ENCODE measurements at regions not wholly inside any gene's neighbourhood (a gene's known extent, or its start where the extent isn't known, plus 50 kb on each side); places are given as distances from the start of the nearest gene placed in this dataset.

GRCh38 chr1:83619170-83619896 is 379.6 kb downstream of the TTLL7 start:
- Histone ChIP-seq H3K4me3 (ENCODE audit: low read length) (no peak overlapping the region), H3K27ac (ENCODE audit: low read depth in 1 of 2, low read length in 2 of 2) (no peak overlapping the region), H3K36me3 (ENCODE audit: insufficient read depth, low read length) (no peaks in the 10 kb centered on the region), H3K27me3 (ENCODE audit: control insufficient read depth in 1 of 2, insufficient read depth in 2 of 2, low read length in 2 of 2) (no peaks in the 10 kb centered on the region), H3K9me3 (ENCODE audit: control insufficient read depth in 1 of 2, insufficient read depth in 1 of 2, low read length in 2 of 2) (no peaks in the 10 kb centered on the region), H3K4me1 (ENCODE audit: insufficient read depth, low read length) (no peaks in the 10 kb centered on the region)
- Mint-ChIP-seq H3K4me1 (ENCODE audit: low read depth) (no peaks in the 10 kb centered on the region), H3K27ac (no peak overlapping the region), H3K27me3 (no peaks in the 10 kb centered on the region), H3K9me3 (no peaks in the 10 kb centered on the region), H3K36me3 (ENCODE audit: low read depth) (no peaks in the 10 kb centered on the region), H3K4me3 (no peak overlapping the region)
- DNase-seq (no peak), ATAC-seq (ENCODE audit: poor library complexity) (no peak)
- CTCF ChIA-PET, result no interaction called here
- intact Hi-C loops (cut with DNase I, micrococcal nuclease), result no loop called here
- POLR2A ChIA-PET, result no interaction called here
- TF ChIP-seq, protein P1, sequence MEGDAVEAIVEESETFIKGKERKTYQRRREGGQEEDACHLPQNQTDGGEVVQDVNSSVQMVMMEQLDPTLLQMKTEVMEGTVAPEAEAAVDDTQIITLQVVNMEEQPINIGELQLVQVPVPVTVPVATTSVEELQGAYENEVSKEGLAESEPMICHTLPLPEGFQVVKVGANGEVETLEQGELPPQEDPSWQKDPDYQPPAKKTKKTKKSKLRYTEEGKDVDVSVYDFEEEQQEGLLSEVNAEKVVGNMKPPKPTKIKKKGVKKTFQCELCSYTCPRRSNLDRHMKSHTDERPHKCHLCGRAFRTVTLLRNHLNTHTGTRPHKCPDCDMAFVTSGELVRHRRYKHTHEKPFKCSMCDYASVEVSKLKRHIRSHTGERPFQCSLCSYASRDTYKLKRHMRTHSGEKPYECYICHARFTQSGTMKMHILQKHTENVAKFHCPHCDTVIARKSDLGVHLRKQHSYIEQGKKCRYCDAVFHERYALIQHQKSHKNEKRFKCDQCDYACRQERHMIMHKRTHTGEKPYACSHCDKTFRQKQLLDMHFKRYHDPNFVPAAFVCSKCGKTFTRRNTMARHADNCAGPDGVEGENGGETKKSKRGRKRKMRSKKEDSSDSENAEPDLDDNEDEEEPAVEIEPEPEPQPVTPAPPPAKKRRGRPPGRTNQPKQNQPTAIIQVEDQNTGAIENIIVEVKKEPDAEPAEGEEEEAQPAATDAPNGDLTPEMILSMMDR (IDR thresholded peaks at IDR 0.05), result no peak

- POLR2A ChIA-PET, result no interaction called here
- no peaks in the 10 kb centered on the region for H3K27me3 ChIP-seq (ENCODE audit: control insufficient read depth in 1 of 2, insufficient read depth in 2 of 2, low read length in 2 of 2)
- intact Hi-C loops (cut with DNase I, micrococcal nuclease), result no loop called here
Measured at GRCh38 chr1:83617883-83618282, 381.0 kb downstream of the TTLL7 start.

DNA sequence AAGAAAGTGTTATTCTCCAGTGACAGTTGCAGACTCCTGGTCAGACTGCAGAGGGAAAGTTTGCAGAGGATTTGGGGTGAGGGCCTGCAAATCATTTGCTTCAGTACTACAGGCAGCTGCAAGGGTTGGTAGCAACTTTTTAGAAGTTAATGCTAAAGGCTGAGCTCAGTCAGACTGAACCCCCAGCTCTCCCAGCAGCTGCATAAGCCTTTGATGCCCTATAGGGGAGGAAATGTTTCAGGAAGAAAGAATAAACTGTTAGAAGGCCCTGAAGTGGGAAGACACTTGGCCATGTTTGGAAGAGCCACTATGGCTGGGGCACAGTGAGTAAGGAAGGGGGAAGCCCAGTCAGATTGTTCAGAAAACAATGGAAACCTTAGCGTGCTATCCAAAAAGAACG is 383.6 kb downstream of the TTLL7 start:
- H3K27ac ChIP-seq (ENCODE audit: low read depth in 1 of 2, low read length in 2 of 2), result no peak overlapping the region
- no peaks in the 10 kb centered on the region for H3K9me3 ChIP-seq (ENCODE audit: control insufficient read depth in 1 of 2, insufficient read depth in 1 of 2, low read length in 2 of 2)
- H3K27me3 Mint-ChIP-seq, result no peaks in the 10 kb centered on the region
- CTCF ChIA-PET, result no interaction called here
- H3K4me3 Mint-ChIP-seq, result no peak overlapping the region
- H3K4me1 Mint-ChIP-seq (ENCODE audit: low read depth), result no peaks in the 10 kb centered on the region
- TF ChIP-seq, protein P1 (IDR thresholded peaks at IDR 0.05), result no peak
- no peak for ATAC-seq (ENCODE audit: poor library complexity)
- H3K36me3 ChIP-seq (ENCODE audit: insufficient read depth, low read length), result no peaks in the 10 kb centered on the region
- no peaks in the 10 kb centered on the region for H3K9me3 Mint-ChIP-seq
- no peaks in the 10 kb centered on the region for H3K27me3 ChIP-seq (ENCODE audit: control insufficient read depth in 1 of 2, insufficient read depth in 2 of 2, low read length in 2 of 2)
- H3K4me3 ChIP-seq (ENCODE audit: low read length), result no peak overlapping the region
- no peaks in the 10 kb centered on the region for H3K4me1 ChIP-seq (ENCODE audit: insufficient read depth, low read length)
- no peaks in the 10 kb centered on the region for H3K36me3 Mint-ChIP-seq (ENCODE audit: low read depth)
- intact Hi-C loops (cut with DNase I, micrococcal nuclease), result no loop called here
- POLR2A ChIA-PET, result interaction anchor here (0.7 kb wide), 1 partner anchor 46 kb away, joined by 3 read pairs; no protein-coding TSS in a partner anchor
- H3K27ac Mint-ChIP-seq, result no peak overlapping the region
- no peak for DNase-seq

More at GRCh38 chr1:83617883-83618282, 381.0 kb downstream of the TTLL7 start:
- H3K4me1 Mint-ChIP-seq (ENCODE audit: low read depth), result no peaks in the 10 kb centered on the region
- Histone ChIP-seq H3K4me3 (ENCODE audit: low read length) (no peak overlapping the region), H3K36me3 (ENCODE audit: insufficient read depth, low read length) (no peaks in the 10 kb centered on the region), H3K27ac (ENCODE audit: low read depth in 1 of 2, low read length in 2 of 2) (no peak overlapping the region), H3K4me1 (ENCODE audit: insufficient read depth, low read length) (no peaks in the 10 kb centered on the region), H3K9me3 (ENCODE audit: control insufficient read depth in 1 of 2, insufficient read depth in 1 of 2, low read length in 2 of 2) (no peaks in the 10 kb centered on the region)
- no peak overlapping the region for H3K27ac Mint-ChIP-seq
- no peaks in the 10 kb centered on the region for H3K9me3 Mint-ChIP-seq
- ATAC-seq (ENCODE audit: poor library complexity) (no peak), DNase-seq (no peak)
- no peak overlapping the region for H3K4me3 Mint-ChIP-seq
- no peaks in the 10 kb centered on the region for H3K36me3 Mint-ChIP-seq (ENCODE audit: low read depth)
- CTCF ChIA-PET, result interaction anchor here (0.6 to 0.7 kb wide), 2 partner anchors 23 to 785 kb away, joined by 3 read pairs; no protein-coding TSS in a partner anchor
- TF ChIP-seq, protein P1 (IDR thresholded peaks at IDR 0.05), result no peak
- no peaks in the 10 kb centered on the region for H3K27me3 Mint-ChIP-seq
